ENCODE measurements at regions not wholly inside any gene's neighbourhood (a gene's known extent, or its start where the extent isn't known, plus 50 kb on each side); places are given as distances from the start of the nearest gene placed in this dataset.

DNA sequence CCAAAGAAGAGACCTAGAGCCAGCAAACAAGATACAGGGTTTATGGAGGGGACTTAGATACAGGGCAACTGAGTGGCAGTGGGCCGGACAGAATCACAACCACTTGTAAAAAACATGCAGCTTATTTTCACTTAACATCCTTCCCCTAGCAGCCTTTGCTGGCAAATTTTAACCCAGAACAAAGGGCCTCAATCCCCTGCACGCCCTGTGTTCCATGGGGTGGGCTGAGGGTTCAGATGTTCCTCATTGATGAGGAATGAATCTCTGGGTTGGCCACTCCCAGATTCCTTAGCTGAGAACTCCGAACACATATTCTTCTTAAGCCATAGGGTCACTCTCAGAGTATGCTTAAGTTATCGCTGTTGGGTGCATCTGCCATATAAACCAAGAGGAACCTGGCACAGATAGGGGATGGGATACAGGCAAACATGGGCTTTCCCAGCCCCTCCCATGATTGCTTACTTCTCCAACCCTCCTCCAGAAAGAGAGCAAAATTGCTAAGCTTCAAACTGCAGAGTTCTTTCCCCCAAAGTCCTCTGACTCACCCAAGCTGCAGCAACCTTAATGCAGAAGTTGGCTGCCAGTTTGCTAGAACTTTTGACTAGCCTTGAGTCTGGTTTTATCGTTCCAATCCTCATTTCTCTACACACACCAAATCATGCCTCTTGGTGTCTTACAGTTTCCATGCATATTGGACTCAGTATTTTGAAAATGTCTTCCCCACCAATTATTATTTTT, 146.9 kb downstream of the CD47 start:
- no peaks in the 10 kb centered on the region for H3K9me1 ChIP-seq (replicated peaks; ENCODE audit: control insufficient read depth, extremely low read depth, insufficient read depth, low read length)
- ChIA-PET CTCF (interaction anchor here (1.1 to 2.4 kb wide), 3 partner anchors 16 to 531 kb away, joined by 5 to 7 read pairs (median 6); no protein-coding TSS in a partner anchor), POLR2A (interaction anchor here (0.7 kb wide), 1 partner anchor 26 kb away, joined by 3 read pairs; no protein-coding TSS in a partner anchor)
- no peaks in the 10 kb centered on the region for H4K20me1 ChIP-seq (replicated peaks; ENCODE audit: control insufficient read depth, extremely low read depth, insufficient read depth, low read length)
- H3K27me3 ChIP-seq (ENCODE audit: control insufficient read depth in 2 of 2, insufficient read depth in 2 of 2, low read length in 2 of 2): no peaks in the 10 kb centered on the region
- H3K9me3 ChIP-seq (replicated peaks; ENCODE audit: control insufficient read depth, insufficient read depth, low read length): no peaks in the 10 kb centered on the region
- dilution Hi-C loops (cut with MboI; ENCODE audit: extremely low pct_ligation_motif_present, low sequenced_read_pairs): no loop called here
- H3K79me2 ChIP-seq (ENCODE audit: control insufficient read depth, insufficient read depth, low read length): no peaks in the 10 kb centered on the region
- FAIRE-seq: no peak
- TF ChIP-seq, protein P1, sequence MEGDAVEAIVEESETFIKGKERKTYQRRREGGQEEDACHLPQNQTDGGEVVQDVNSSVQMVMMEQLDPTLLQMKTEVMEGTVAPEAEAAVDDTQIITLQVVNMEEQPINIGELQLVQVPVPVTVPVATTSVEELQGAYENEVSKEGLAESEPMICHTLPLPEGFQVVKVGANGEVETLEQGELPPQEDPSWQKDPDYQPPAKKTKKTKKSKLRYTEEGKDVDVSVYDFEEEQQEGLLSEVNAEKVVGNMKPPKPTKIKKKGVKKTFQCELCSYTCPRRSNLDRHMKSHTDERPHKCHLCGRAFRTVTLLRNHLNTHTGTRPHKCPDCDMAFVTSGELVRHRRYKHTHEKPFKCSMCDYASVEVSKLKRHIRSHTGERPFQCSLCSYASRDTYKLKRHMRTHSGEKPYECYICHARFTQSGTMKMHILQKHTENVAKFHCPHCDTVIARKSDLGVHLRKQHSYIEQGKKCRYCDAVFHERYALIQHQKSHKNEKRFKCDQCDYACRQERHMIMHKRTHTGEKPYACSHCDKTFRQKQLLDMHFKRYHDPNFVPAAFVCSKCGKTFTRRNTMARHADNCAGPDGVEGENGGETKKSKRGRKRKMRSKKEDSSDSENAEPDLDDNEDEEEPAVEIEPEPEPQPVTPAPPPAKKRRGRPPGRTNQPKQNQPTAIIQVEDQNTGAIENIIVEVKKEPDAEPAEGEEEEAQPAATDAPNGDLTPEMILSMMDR (IDR thresholded peaks at IDR 0.05; ENCODE audit: extremely low read depth in 1 of 2, insufficient read depth in 1 of 2, low read depth in 1 of 2, low read length in 2 of 2): no peak
- TF ChIP-seq POLR2AphosphoS5 (IDR thresholded peaks at IDR 0.05; ENCODE audit: insufficient read depth, low read depth, low read length) (no peak), EZH2 (IDR thresholded peaks at IDR 0.05; ENCODE audit: borderline replicate concordance, low read depth, low read length, severe bottlenecking) (no peak), POLR2A (IDR thresholded peaks at IDR 0.05; ENCODE audit: low read depth, low read length) (no peak)
- no peaks in the 10 kb centered on the region for H3K36me3 ChIP-seq (ENCODE audit: control insufficient read depth in 2 of 2, extremely low read depth in 1 of 2, insufficient read depth in 2 of 2, low read length in 2 of 2)
- no peak overlapping the region for H3K4me3 ChIP-seq (replicated peaks in 1 of 3; ENCODE audit: insufficient read depth in 1 of 3, low read depth in 1 of 3, low read length in 3 of 3)
- BruUV-seq (replicated peaks): no TSS peak
- H3K4me1 ChIP-seq (ENCODE audit: control insufficient read depth, extremely low read depth, insufficient read depth, low read length): peaks cover 13% of the 10 kb centered on the region
- no peak overlapping the region for H3K27ac ChIP-seq (ENCODE audit: insufficient read depth, low read depth, low read length)
- no peak overlapping the region for H3K4me2 ChIP-seq (ENCODE audit: insufficient read depth, low read length)
- H2AFZ ChIP-seq (ENCODE audit: low read depth, low read length): no peak overlapping the region
- intact Hi-C loops (cut with micrococcal nuclease): no loop called here
- H3K9ac ChIP-seq (replicated peaks; ENCODE audit: extremely low read depth, insufficient read depth, low read length): no peak overlapping the region
- no peak for DNase-seq (ENCODE audit: low read depth, low spot score)
